Right renal cortex interstitium (tissue), 3 donors: ENCODE measurements at regions not wholly inside any gene's neighbourhood (a gene's known extent, or its start where the extent isn't known, plus 50 kb on each side); places are given as distances from the start of the nearest gene placed in this dataset.
"Not testable (repeated sequence)": the region's sequence is repeated elsewhere in the genome, so short reads cannot be mapped to it uniquely, and the experiment has no call there.

Source experiments
- DNase-seq, 3 donors: peaks; one replicate each; pipeline ENCODE4 v3.0.0-alpha.2; 2013; ENCODE audit warnings: low read depth in 3 of 3, low spot score in 2 of 3

DNA sequence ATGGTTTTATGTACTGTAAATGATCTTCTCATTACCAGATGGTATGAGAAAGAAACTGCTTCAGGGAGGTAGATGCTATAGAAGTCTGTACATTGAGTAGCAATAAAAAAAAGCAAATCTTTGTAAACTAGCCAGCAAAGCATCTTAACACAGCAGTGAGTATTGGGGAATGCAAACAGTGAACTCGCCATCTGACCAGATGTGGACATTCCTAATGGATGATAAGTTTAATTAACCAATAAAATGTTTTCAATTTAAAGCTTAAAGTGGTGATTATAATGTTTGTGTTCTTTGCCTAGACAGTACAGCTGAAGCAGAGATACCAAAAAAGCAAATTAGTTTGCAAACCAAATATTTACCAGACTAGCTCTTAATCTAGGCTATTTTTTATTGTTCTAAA lies 1144.2 kb downstream of the FAT4 start:
- DNase-seq, result no peak

DNA sequence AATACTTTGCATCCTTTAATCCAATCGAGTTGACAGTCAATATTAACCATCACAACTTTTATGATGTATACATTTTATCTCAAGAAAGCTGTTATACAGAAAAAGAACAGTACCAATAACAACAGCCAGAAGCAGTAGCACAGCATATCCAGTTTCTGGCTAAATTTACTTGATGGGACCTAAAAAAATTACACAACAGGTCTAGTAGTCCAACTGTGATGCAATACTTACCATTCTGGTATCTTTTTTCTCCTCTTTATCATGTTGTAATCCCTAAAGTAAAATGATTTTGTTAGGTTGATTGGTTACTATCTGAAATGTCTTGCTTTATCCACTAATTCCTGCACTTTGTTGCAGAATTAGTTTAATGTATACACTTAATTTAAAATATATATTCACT lies 1150.6 kb downstream of the FAT4 start:
- no peak for DNase-seq

- no peak for DNase-seq
These were observed 1152.1 kb downstream of the FAT4 start for GRCh38 chr4:126466848-126467247.

DNA sequence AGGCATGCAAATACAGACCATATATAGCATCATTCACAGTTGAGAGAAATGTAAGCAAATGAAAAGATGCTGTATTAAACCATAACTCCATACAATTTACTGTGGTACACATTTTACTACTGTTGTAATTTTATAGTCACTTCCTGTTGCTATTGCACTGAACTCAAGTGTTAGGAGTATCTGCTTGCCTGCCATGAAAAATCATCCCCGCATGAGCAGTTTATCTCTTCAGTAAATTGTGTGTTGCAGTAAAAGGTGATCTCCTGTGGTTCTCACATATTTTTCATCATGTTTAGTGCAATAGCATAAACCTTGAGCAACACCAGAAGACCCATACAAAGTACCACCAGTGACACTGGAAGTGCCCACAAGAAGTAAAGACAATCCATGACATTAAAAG lies 1153.4 kb downstream of the FAT4 start:
- no peak for DNase-seq

GRCh38 chr4:126470862-126471261 lies 1156.1 kb downstream of the FAT4 start:
- no peak for DNase-seq

GRCh38 chr4:126475730-126476129 lies 1157.0 kb upstream of the INTU start:
- no peak for DNase-seq

GRCh38 chr4:126479709-126480108 lies 1153.0 kb upstream of the INTU start:
- DNase-seq, result no peak

- DNase-seq, result no peak
These were observed 1150.4 kb upstream of the INTU start for GRCh38 chr4:126482311-126482710.

GRCh38 chr4:126486377-126486776 lies 1146.4 kb upstream of the INTU start:
- DNase-seq, result no peak

- DNase-seq, result no peak
These were observed 1142.8 kb upstream of the INTU start for GRCh38 chr4:126489826-126490463.

DNA sequence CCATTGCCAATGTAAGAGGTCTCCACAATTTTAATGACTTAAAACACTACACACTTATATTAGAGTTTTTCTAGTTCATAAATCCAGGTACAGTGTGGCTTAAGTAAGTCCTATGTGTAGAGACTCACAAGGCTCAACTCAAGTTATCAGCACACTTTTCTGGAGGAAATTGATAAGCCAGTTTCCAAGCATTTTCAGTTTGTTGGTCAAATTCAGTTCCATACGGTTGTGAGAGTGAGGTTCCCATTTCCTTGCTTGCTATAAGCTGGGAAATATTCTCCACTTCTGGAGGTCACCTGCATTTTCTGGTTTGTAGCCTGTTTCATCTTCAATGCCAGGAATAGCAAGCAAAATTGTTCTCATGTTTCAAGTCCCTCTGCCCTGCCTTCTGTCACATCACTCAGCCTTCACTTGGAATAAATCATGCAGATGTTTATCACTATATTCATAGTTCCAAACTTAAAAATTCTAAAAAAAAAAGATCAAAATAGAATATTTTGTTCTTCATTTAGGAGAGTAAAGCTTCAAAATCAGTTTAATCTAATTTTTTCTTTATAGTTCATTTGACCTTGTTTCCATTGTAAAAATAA lies 1137.5 kb upstream of the INTU start:
- no peak for DNase-seq

DNA sequence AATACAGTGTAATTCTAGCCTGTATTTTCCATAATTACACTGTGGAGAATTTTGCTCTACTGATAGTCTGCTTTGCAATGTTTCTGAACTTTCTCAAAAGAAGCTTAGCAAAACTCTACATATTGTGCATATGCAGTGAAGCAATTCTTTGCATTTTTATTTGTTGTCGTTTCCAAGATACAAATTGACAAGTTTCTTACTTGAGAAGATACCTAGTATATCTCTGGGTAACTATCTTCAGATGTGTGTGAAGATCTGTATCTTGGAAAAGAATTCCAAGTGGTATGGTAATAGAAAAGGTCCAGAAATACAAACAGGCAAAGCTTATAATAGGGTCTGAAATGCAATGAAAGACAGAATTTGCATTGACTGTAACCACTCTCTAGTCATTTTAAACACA lies 1119.8 kb upstream of the INTU start:
- no peak for DNase-seq

DNA sequence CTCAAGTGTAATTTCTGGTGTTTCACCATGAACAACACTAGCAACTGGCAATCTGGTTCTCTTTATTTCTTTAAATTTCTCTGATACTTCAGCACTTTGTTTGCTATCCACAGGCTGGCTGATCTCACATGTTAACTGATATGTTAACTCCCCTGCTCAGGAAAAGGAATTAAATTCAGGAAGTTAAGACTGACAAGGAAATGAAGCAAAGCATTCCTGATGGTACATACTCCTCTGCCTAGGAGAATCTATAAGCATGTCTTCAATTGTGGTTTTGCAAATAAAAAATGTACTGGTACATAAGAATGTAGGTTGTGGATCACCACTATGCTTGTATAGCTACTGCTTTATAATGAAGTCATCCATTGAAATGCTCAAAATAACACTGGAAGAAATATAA lies 1119.2 kb upstream of the INTU start:
- peak in 1 of 3 donors; percentile 15 for DNase-seq

- DNase-seq, result no peak
These were observed 1112.0 kb upstream of the INTU start for GRCh38 chr4:126520731-126521130.

GRCh38 chr4:126525400-126525799 lies 1107.4 kb upstream of the INTU start:
- not testable (repeated sequence) for DNase-seq

- DNase-seq, result no peak
These were observed 1106.4 kb upstream of the INTU start for GRCh38 chr4:126526335-126526734.

- DNase-seq, result no peak
These were observed 1102.8 kb upstream of the INTU start for GRCh38 chr4:126529997-126530396.

GRCh38 chr4:126530996-126531585 lies 1101.7 kb upstream of the INTU start:
- no peak for DNase-seq

DNA sequence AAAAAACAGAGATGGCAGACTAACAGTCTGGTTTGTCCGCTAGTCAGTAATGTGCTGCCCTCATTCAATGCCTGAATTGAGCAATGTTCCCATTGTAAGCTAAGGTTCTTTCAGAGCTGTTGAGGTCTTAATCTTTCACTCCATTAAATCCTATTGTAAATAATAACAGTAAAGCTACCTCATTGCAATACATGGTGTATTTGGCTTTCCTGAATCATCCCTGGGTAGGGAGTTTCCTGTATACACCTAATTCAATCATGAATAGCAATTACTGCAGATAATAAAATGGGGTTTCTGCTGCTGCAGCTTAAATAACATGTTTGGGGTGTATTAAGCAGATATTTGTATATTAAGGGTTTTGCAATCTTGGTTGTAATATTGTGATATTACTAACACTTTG lies 1100.2 kb upstream of the INTU start:
- no peak for DNase-seq

DNA sequence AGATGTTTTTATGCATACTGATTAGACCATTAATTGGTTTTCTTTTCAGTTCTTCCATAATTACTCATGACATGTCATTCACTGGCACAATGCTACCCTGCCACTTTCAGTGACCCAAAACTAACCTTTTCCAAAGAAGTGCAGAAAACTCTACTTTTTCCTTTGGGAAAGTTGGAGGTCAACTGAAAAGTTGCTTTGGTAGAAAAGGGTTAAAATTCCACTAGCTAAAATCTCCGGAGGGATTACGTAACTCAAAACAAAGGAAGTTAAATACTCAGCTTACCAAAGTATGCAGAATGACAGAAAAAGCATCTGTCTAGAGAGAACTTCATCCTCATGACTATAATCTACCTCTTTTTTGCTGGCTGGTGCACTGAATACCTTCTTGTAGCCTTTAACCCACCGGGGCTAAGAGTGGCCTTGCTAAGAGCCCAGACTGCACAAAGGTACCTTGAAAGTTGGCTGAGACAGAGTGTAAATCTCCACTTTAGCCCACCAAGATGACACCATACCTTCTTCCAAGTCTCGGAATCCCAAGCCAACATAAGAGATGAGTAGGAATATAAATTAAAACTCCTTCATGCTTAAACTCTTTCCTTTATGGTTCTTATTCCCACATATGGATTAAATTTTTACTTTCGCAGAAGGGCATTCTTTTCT lies 1099.5 kb upstream of the INTU start:
- no peak for DNase-seq

GRCh38 chr4:126539771-126540170 lies 1093.0 kb upstream of the INTU start:
- no peak for DNase-seq

GRCh38 chr4:126541820-126542219 lies 1090.9 kb upstream of the INTU start:
- no peak for DNase-seq
